GM13977 (cell line): ENCODE measurements at regions not wholly inside any gene's neighbourhood (a gene's known extent, or its start where the extent isn't known, plus 50 kb on each side); places are given as distances from the start of the nearest gene placed in this dataset.

Source experiments
- DNase-seq: peaks from one replicate; pipeline ENCODE4 v3.0.0; 2012; ENCODE audit warnings: low spot score
- in situ Hi-C: fragments of 300-500 bp; cut with MboI; formaldehyde crosslinking; loops from one replicate; pipeline ENCODE4 v1.12.0; 2022; ENCODE audit warnings: low sequenced_read_pairs, low pct_unique_long_range_greater_than_20kb, mixed read lengths, inconsistent platforms; ENCODE audit not compliant: unreplicated experiment
- TF ChIP-seq, protein P1 (sequence below): IDR thresholded peaks from 2 replicates; pipeline ENCODE4 v1.5.1; 2012; ENCODE audit warnings: mild to moderate bottlenecking, control low read depth; ENCODE audit not compliant: insufficient read depth; ENCODE audit errors: extremely low read depth, missing control alignments

DNA sequence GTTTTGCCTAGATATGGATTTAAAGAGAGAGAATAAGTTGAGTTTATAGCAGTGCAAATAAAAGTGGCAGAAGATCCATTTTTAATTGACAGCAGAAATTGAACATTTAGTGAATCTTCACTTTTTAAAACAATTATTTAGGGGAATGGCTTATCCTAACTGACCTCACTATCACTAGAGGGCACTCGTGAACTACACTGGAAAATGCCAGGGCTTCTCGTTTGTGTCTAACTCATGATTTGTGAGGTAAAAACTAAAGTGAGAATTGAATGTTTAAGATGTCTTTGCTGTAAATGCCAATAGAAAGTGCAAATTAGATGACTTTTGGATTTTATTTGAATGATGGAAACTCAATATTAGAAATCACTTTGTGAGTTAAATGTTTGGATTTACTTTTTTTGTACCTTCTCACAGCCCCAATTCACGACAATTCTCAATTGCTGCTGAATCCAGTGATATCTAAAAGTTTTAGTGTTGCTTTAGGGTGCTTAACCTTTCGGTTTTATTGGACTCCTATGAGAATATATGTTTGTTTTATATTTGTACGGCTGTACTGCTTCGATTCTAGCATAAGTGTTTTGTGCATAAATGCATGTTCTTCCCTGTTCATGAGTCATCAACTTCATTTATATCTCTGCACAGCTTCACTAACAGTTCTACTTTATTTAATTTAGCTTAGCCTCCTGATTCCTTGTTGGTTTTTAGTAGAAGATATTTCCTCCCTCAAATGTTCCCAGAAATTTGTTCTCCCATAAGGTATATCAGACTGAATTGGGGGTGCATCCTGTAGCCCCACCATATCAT lies 462.1 kb downstream of the MFSD1 start:
- DNase-seq = peak; percentile 27
- TF ChIP-seq, protein P1, sequence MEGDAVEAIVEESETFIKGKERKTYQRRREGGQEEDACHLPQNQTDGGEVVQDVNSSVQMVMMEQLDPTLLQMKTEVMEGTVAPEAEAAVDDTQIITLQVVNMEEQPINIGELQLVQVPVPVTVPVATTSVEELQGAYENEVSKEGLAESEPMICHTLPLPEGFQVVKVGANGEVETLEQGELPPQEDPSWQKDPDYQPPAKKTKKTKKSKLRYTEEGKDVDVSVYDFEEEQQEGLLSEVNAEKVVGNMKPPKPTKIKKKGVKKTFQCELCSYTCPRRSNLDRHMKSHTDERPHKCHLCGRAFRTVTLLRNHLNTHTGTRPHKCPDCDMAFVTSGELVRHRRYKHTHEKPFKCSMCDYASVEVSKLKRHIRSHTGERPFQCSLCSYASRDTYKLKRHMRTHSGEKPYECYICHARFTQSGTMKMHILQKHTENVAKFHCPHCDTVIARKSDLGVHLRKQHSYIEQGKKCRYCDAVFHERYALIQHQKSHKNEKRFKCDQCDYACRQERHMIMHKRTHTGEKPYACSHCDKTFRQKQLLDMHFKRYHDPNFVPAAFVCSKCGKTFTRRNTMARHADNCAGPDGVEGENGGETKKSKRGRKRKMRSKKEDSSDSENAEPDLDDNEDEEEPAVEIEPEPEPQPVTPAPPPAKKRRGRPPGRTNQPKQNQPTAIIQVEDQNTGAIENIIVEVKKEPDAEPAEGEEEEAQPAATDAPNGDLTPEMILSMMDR = peak; percentile 66
- in situ Hi-C loops = no loop called here

- TF ChIP-seq, protein P1 = no peak
- in situ Hi-C loops = no loop called here
- DNase-seq = no peak
These were observed 463.9 kb downstream of the MFSD1 start for GRCh38 chr3:159265705-159266104.

GRCh38 chr3:159266779-159267178 lies 464.9 kb downstream of the MFSD1 start:
- TF ChIP-seq, protein P1 = peak; percentile 49
- no peak for DNase-seq
- in situ Hi-C loops = no loop called here

DNA sequence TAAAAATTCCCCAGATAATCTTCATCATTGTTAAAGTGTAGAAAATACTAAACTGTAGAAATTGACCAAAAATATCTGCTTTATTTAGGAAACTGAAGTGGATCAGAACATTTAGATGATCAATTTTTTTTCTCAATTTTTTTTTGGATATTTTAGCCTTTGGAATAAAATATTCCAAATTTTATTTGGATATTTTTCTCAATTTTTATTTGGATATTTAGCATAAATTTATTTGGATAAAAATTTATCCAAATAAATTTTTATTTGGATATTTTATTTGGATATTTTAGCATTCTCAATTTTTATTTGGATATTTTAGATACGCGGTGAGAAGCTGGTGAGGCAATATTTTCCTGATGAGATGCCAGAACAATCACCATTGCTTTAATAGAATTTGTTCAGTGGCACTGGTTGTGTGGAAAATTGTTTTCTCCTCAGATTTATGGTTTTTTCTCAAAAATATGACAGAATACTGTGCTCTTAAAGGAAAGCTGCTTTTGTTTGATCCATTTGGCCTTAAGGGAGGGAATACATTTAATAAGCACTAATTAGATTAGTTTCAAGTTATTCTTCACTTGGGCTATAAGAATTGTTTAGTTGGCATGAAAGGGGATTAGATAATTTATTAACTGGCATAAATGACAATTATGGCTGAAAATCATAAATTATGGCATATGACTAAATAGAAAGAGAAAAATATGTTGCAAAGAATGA lies 470.1 kb downstream of the MFSD1 start:
- TF ChIP-seq, protein P1 = no peak
- DNase-seq = no peak
- in situ Hi-C loops = no loop called here

- in situ Hi-C loops = no loop called here
- TF ChIP-seq, protein P1 = no peak
- DNase-seq = no peak
These were observed 471.2 kb downstream of the MFSD1 start for GRCh38 chr3:159273070-159273469.

- TF ChIP-seq, protein P1 = no peak
- no peak for DNase-seq
- in situ Hi-C loops = no loop called here
These were observed 471.8 kb downstream of the MFSD1 start for GRCh38 chr3:159273608-159274007.
